SK-N-SH treated with all-trans-retinoic acid at 6 μM for 48 hours (cell line): ENCODE measurements at regions not wholly inside any gene's neighbourhood (a gene's known extent, or its start where the extent isn't known, plus 50 kb on each side); places are given as distances from the start of the nearest gene placed in this dataset.

Experiments
- ATAC-seq: fragments of 200-7000 bp; cut with Tn5 transposase; 3 replicates; pipeline ENCODE4 v1.9.1; 2020; ENCODE audit warnings: mild to moderate bottlenecking, moderate library complexity
- ARNTL ChIP-seq: fragments of 450-650 bp; formaldehyde crosslinking; IDR thresholded peaks from 2 replicates; pipeline ENCODE4 v1.5.0; 2020; ENCODE audit warnings: low read depth, mild to moderate bottlenecking, moderate library complexity, borderline replicate concordance
- CSDC2 ChIP-seq: fragments of 250-450 bp; sonication (Bioruptor Pico); IDR thresholded peaks from 2 replicates; pipeline ENCODE4 v1.5.0; 2020; ENCODE audit warnings: mild to moderate bottlenecking, moderate library complexity
- ESRRG ChIP-seq: fragments of 250-450 bp; sonication (Bioruptor Pico); IDR thresholded peaks from 2 replicates; pipeline ENCODE4 v1.6.1; 2021; ENCODE audit warnings: mild to moderate bottlenecking
- GLIS3 ChIP-seq: fragments of 250-450 bp; sonication (Bioruptor Pico); IDR thresholded peaks from 2 replicates; pipeline ENCODE4 v1.5.0; 2020; ENCODE audit warnings: mild to moderate bottlenecking, moderate library complexity
- ISL1 ChIP-seq: fragments of 250-450 bp; sonication (Bioruptor Pico); IDR thresholded peaks from 2 replicates; pipeline ENCODE4 v2.1.2; 2022; ENCODE audit warnings: mild to moderate bottlenecking, moderate library complexity
- OSR1 ChIP-seq: fragments of 250-450 bp; sonication (Bioruptor Pico); IDR thresholded peaks from 2 replicates; pipeline ENCODE4 v1.8.0; 2022; ENCODE audit warnings: moderate library complexity, mild to moderate bottlenecking, inconsistent platforms
- POU6F1 ChIP-seq: fragments of 250-450 bp; sonication (Bioruptor Pico); IDR thresholded peaks from 2 replicates; pipeline ENCODE4 v1.8.0; 2021; ENCODE audit warnings: low read depth, mild to moderate bottlenecking, moderate library complexity, borderline replicate concordance
- PPARA ChIP-seq: fragments of 250-450 bp; sonication (Bioruptor Pico); IDR thresholded peaks from 2 replicates; pipeline ENCODE4 v1.5.0; 2020; ENCODE audit warnings: mild to moderate bottlenecking, borderline replicate concordance
- SNAI2 ChIP-seq: fragments of 250-450 bp; sonication (Bioruptor Pico); IDR thresholded peaks from 2 replicates; pipeline ENCODE4 v1.5.0; 2020; ENCODE audit warnings: mild to moderate bottlenecking, moderate library complexity
- TOX ChIP-seq: fragments of 250-450 bp; sonication (Bioruptor Pico); IDR thresholded peaks from 2 replicates; pipeline ENCODE4 v1.8.0; 2021; ENCODE audit warnings: mild to moderate bottlenecking, moderate library complexity, borderline replicate concordance
- TSHZ2 ChIP-seq: fragments of 250-450 bp; sonication (Bioruptor Pico); IDR thresholded peaks from 2 replicates; pipeline ENCODE4 v1.5.0; 2020; ENCODE audit warnings: mild to moderate bottlenecking, moderate library complexity
- ZC3H10 ChIP-seq: fragments of 250-450 bp; sonication (Bioruptor Pico); IDR thresholded peaks from 2 replicates; pipeline ENCODE4 v1.5.1; 2021; ENCODE audit warnings: mild to moderate bottlenecking, moderate library complexity
- ZFP3 ChIP-seq: fragments of 250-450 bp; sonication (Bioruptor Pico); IDR thresholded peaks from 2 replicates; pipeline ENCODE4 v1.5.0; 2020; ENCODE audit warnings: mild to moderate bottlenecking, moderate library complexity
- ZFP30 ChIP-seq: fragments of 450-650 bp; formaldehyde crosslinking; IDR thresholded peaks from 2 replicates; pipeline ENCODE4 v1.5.0; 2022; ENCODE audit warnings: mild to moderate bottlenecking, moderate library complexity
- ZNF565 ChIP-seq: fragments of 450-650 bp; formaldehyde crosslinking; conservative IDR thresholded peaks from 2 replicates; pipeline ENCODE4 v1.5.0; 2020; ENCODE audit warnings: low read depth, mild to moderate bottlenecking, moderate library complexity
- ZNF70 ChIP-seq: fragments of 450-650 bp; formaldehyde crosslinking; IDR thresholded peaks from 2 replicates; pipeline ENCODE4 v1.5.0; 2020; ENCODE audit warnings: mild to moderate bottlenecking, moderate library complexity
- ZNF8 ChIP-seq: fragments of 450-650 bp; formaldehyde crosslinking; IDR thresholded peaks from 2 replicates; pipeline ENCODE4 v1.5.0; 2020; ENCODE audit warnings: mild to moderate bottlenecking, moderate library complexity
- TF ChIP-seq, protein P1 (sequence below): fragments of 250-450 bp; sonication (Bioruptor Pico); IDR thresholded peaks from 2 replicates; pipeline ENCODE4 v1.5.1; 2020; ENCODE audit warnings: low read depth, mild to moderate bottlenecking, moderate library complexity
- TF ChIP-seq, protein P2 (sequence below): fragments of 250-450 bp; sonication (Bioruptor Pico); IDR thresholded peaks from 2 replicates; pipeline ENCODE4 v1.5.1; 2021; ENCODE audit warnings: mild to moderate bottlenecking, moderate library complexity

- ATAC-seq, result no peak
- TF ChIP-seq ZNF565 (CRISPR knock-in tag) (no peak), POU6F1 (CRISPR knock-in tag) (no peak), OSR1 (CRISPR knock-in tag) (no peak), ISL1 (CRISPR knock-in tag) (no peak), ZNF70 (no peak), ZFP30 (CRISPR knock-in tag) (no peak), GLIS3 (CRISPR knock-in tag) (no peak), ARNTL (CRISPR knock-in tag) (no peak), TOX (no peak), SNAI2 (CRISPR knock-in tag) (no peak), CSDC2 (CRISPR knock-in tag) (no peak), ZC3H10 (CRISPR knock-in tag) (no peak), ZFP3 (CRISPR knock-in tag) (no peak)
- TF ChIP-seq, protein P1, sequence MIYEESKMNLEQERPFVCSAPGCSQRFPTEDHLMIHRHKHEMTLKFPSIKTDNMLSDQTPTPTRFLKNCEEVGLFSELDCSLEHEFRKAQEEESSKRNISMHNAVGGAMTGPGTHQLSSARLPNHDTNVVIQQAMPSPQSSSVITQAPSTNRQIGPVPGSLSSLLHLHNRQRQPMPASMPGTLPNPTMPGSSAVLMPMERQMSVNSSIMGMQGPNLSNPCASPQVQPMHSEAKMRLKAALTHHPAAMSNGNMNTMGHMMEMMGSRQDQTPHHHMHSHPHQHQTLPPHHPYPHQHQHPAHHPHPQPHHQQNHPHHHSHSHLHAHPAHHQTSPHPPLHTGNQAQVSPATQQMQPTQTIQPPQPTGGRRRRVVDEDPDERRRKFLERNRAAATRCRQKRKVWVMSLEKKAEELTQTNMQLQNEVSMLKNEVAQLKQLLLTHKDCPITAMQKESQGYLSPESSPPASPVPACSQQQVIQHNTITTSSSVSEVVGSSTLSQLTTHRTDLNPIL (CRISPR knock-in tag), result no peak
- TF ChIP-seq, protein P2, sequence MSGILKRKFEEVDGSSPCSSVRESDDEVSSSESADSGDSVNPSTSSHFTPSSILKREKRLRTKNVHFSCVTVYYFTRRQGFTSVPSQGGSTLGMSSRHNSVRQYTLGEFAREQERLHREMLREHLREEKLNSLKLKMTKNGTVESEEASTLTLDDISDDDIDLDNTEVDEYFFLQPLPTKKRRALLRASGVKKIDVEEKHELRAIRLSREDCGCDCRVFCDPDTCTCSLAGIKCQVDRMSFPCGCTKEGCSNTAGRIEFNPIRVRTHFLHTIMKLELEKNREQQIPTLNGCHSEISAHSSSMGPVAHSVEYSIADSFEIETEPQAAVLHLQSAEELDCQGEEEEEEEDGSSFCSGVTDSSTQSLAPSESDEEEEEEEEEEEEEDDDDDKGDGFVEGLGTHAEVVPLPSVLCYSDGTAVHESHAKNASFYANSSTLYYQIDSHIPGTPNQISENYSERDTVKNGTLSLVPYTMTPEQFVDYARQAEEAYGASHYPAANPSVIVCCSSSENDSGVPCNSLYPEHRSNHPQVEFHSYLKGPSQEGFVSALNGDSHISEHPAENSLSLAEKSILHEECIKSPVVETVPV, result no peak
- TF ChIP-seq, all 23 proteins: peak for 0
These were observed 164.1 kb downstream of the PAX3 start for GRCh38 chr2:222134654-222135053.

DNA sequence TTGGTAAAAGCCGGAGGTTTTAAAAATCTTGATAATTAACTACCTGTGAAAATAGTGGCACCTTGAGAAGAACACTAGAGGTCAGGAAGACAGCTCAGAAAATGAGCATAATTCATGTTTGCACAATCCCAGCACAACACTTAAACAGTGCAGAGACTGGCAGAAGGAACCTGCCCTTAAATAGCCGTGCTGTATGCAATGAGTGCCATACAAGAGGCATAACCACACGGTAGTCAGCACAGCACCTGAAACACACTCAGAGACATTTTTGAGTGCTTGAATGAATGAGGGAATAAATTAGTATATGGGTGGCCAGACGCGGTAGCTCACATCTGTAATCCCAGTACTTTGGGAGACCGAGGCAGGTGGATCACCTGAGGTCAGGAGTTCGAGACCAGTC lies 164.9 kb downstream of the PAX3 start:
- ATAC-seq, result no peak
- TF ChIP-seq POU6F1 (CRISPR knock-in tag) (no peak), ESRRG (CRISPR knock-in tag) (no peak), ZFP3 (CRISPR knock-in tag) (no peak), ZNF70 (no peak), ZC3H10 (CRISPR knock-in tag) (no peak), SNAI2 (CRISPR knock-in tag) (no peak), ZNF8 (no peak)
- TF ChIP-seq, protein P2, result no peak
- TF ChIP-seq, protein P1 (CRISPR knock-in tag), result no peak

DNA sequence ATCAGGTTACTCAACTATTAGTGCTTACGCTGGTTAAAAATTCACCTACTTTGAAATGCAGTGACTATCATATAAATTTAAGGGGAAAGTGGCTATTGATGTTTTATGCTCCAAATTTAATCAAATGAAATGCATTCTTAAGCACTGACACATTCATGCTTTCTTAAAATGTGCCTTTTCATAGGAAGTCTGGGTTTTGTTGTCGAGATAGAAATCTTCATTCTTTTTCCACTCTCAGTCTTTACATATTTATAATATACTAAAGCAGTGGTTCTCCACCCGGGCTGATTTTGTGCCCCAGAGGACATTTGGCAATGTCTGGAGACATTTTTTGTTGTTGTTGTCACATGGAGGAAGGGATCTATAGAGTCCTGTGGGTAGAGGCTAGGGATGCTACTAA lies 167.9 kb downstream of the PAX3 start:
- ATAC-seq, result no peak
- peak; percentile 52 for TF ChIP-seq ISL1 (CRISPR knock-in tag)
- TF ChIP-seq TOX, result no peak
- TF ChIP-seq, all 23 proteins: peak for 1

DNA sequence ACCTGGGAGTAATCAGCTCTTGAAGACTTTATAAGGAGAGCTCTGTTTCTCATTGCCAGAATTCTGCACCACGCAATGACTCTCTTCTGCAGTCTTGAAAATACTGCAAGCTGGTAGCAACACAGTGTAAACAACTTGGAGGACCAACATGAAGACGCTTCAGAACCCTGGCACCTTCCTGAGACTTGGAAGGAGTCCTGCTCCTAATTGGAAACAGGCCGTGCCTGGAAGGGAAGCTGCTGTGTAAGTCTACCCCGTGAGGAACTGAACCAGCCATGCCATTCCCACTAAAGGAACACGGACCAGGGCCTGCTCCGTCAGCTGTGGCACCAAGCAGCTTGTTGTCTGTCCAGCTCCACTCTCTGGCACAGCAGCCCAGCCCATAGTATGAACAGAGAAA lies 171.1 kb downstream of the PAX3 start:
- TF ChIP-seq ESRRG (CRISPR knock-in tag) (no peak), TOX (no peak), OSR1 (CRISPR knock-in tag) (no peak), ISL1 (CRISPR knock-in tag) (no peak), POU6F1 (CRISPR knock-in tag) (no peak), ZNF8 (no peak), ZFP3 (CRISPR knock-in tag) (no peak), TSHZ2 (CRISPR knock-in tag) (no peak), PPARA (CRISPR knock-in tag) (no peak), ZFP30 (CRISPR knock-in tag) (no peak)
- TF ChIP-seq, protein P2, result no peak
- ATAC-seq, result no peak
